Skin of body (tissue), 2 donors: ENCODE measurements at regions not wholly inside any gene's neighbourhood (a gene's known extent, or its start where the extent isn't known, plus 50 kb on each side); places are given as distances from the start of the nearest gene placed in this dataset. TPM values are rescaled to one million over a fixed set of nuclear protein-coding genes. Genes with fewer than 3 reads are reported as not detected.

Experiments used
- DNase-seq: peaks from one replicate; lab custom pipeline; 2025; lab: John Stamatoyannopoulos, UW
- small RNA-seq: library from RNA; depleted of rRNA; stranded (forward); fragments of <200 nt; gene quantifications from one replicate; pipeline ENCODE3, GENCODE V24; 2014; ENCODE audit warnings: low replicate concordance

- DNase-seq = no peak
Observed at GRCh38 chr2:15996536-15997423, 56.4 kb downstream of the MYCN start.

Small RNAs in the stretch of these regions (small RNA-seq; reads per million reads assigned to genes)
- not detected for gene AC174048.1
- gene RF00561 = not detected
